IMR-90 (cell line): ENCODE measurements at regions not wholly inside any gene's neighbourhood (a gene's known extent, or its start where the extent isn't known, plus 50 kb on each side); places are given as distances from the start of the nearest gene placed in this dataset.

Source experiments
- ATAC-seq: fragments of 200-7000 bp; cut with Tn5 transposase; 2 replicates; pipeline ENCODE4 v1.9.1; 2020; ENCODE audit warnings: low read depth, mild to moderate bottlenecking, moderate library complexity
- BruUV-seq: library from RNA; stranded (reverse); fragments of 400-500 nt; replicated peaks from 2 replicates; lab custom pipeline; 2021; lab: Mats Ljungman, UMichigan
- CTCF ChIA-PET: fragments of 300-600 bp; formaldehyde crosslinking; extraction: SDS; loops from one replicate; lab custom pipeline; 2021; ENCODE audit warnings: antibody characterized with exemption; lab: Yijun Ruan, JAX
- POLR2A ChIA-PET: fragments of 300-600 bp; sonication (Branson Sonifier 250); formaldehyde crosslinking; loops from one replicate; lab custom pipeline; 2022; ENCODE audit warnings: antibody characterized with exemption; ENCODE audit not compliant: unreplicated experiment; lab: Charles Lee
- DNase-seq: peaks from one replicate; pipeline ENCODE4 v3.0.0; 2013
- H2AFZ ChIP-seq: replicated peaks from 2 replicates; pipeline ENCODE3; 2013; ENCODE audit warnings: low read length, mild to moderate bottlenecking; ENCODE audit not compliant: poor library complexity
- H2AK5ac ChIP-seq: 2 replicates; pipeline ENCODE4 v1.6.1; 2013; ENCODE audit warnings: low read depth, low read length, inconsistent platforms
- H2AK9ac ChIP-seq: replicated peaks from 2 replicates; pipeline ENCODE3; 2013; ENCODE audit warnings: mild to moderate bottlenecking, low read depth, low read length, moderate library complexity; ENCODE audit not compliant: poor library complexity
- H2BK120ac ChIP-seq: 2 replicates; pipeline ENCODE4 v1.6.1; 2013; ENCODE audit warnings: low read depth, low read length, inconsistent platforms
- H2BK15ac ChIP-seq: 3 replicates; pipeline ENCODE4 v1.6.1; 2013; ENCODE audit warnings: low read depth, low read length, inconsistent platforms
- H2BK20ac ChIP-seq: 2 replicates; pipeline ENCODE4 v1.6.1; 2013; ENCODE audit warnings: low read depth, mild to moderate bottlenecking, inconsistent platforms, low read length, moderate library complexity
- H2BK5ac ChIP-seq: 2 replicates; pipeline ENCODE4 v1.6.1; 2013; ENCODE audit warnings: mild to moderate bottlenecking, low read depth, low read length, inconsistent platforms; ENCODE audit not compliant: poor library complexity, severe bottlenecking
- H3K14ac ChIP-seq: replicated peaks from 2 replicates; pipeline ENCODE4 v1.6.1; 2013; ENCODE audit warnings: low read depth, low read length, inconsistent platforms
- H3K18ac ChIP-seq: 2 replicates; pipeline ENCODE4 v1.6.1; 2013; ENCODE audit warnings: low read depth, low read length, control low read depth
- H3K23ac ChIP-seq: 2 replicates; pipeline ENCODE4 v1.6.1; 2013; ENCODE audit warnings: low read depth, low read length, inconsistent platforms
- H3K27ac ChIP-seq: 2 replicates; pipeline ENCODE4 v1.5.1; 2013; ENCODE audit warnings: mild to moderate bottlenecking, control low read depth, low read length; ENCODE audit not compliant: insufficient read depth
- H3K27me3 ChIP-seq: 2 replicates; pipeline ENCODE4 v1.6.1; 2013; ENCODE audit warnings: low read length; ENCODE audit not compliant: control insufficient read depth, insufficient read depth
- H3K36me3 ChIP-seq: 2 replicates; pipeline ENCODE4 v1.6.1; 2013; ENCODE audit warnings: low read length, mixed read lengths; ENCODE audit not compliant: control insufficient read depth, insufficient read depth
- H3K4ac ChIP-seq: 2 replicates; pipeline ENCODE4 v1.6.1; 2013; ENCODE audit warnings: low read depth, low read length, inconsistent platforms
- H3K4me1 ChIP-seq: 2 replicates; pipeline ENCODE4 v1.6.1; 2013; ENCODE audit warnings: low read length, mixed read lengths; ENCODE audit not compliant: control insufficient read depth, insufficient read depth
- H3K4me2 ChIP-seq: 2 replicates; pipeline ENCODE4 v1.6.1; 2013; ENCODE audit warnings: low read depth, mild to moderate bottlenecking, control low read depth, low read length, moderate library complexity
- H3K4me3 ChIP-seq: 2 replicates; pipeline ENCODE4 v1.5.1; 2013; ENCODE audit warnings: low read depth, mild to moderate bottlenecking, control low read depth, low read length, moderate library complexity; ENCODE audit not compliant: insufficient read depth
- H3K56ac ChIP-seq: 2 replicates; pipeline ENCODE4 v1.6.1; 2013; ENCODE audit warnings: low read length, inconsistent platforms; ENCODE audit not compliant: insufficient read depth; ENCODE audit errors: extremely low read depth
- H3K79me1 ChIP-seq, 2 experiments: 2 replicates each; pipeline ENCODE4 v1.6.1; 2013; ENCODE audit warnings: low read length in 2 of 2, inconsistent platforms in 1 of 2, low read depth in 1 of 2
- H3K9ac ChIP-seq: 2 replicates; pipeline ENCODE4 v1.6.1; 2013; ENCODE audit warnings: low read depth, low read length, control low read depth
- H3K9me1 ChIP-seq: 2 replicates; pipeline ENCODE4 v1.6.1; 2013; ENCODE audit warnings: low read length, inconsistent platforms; ENCODE audit not compliant: insufficient read depth
- H3K9me3 ChIP-seq: 2 replicates; pipeline ENCODE4 v1.6.1; 2013; ENCODE audit warnings: low read length; ENCODE audit not compliant: control insufficient read depth, insufficient read depth
- H4K20me1 ChIP-seq: 2 replicates; pipeline ENCODE4 v1.6.1; 2013; ENCODE audit warnings: low read length, inconsistent platforms; ENCODE audit not compliant: insufficient read depth
- H4K5ac ChIP-seq: 2 replicates; pipeline ENCODE4 v1.6.1; 2013; ENCODE audit warnings: mild to moderate bottlenecking, low read depth, low read length, control low read depth
- H4K8ac ChIP-seq, 2 experiments: 2 replicates each; pipeline ENCODE4 v1.6.1; 2013; ENCODE audit warnings: low read depth in 2 of 2, low read length in 2 of 2, control low read depth in 1 of 2, inconsistent platforms in 1 of 2
- H4K91ac ChIP-seq: 2 replicates; pipeline ENCODE4 v1.6.1; 2013; ENCODE audit warnings: low read depth, low read length, inconsistent platforms; ENCODE audit not compliant: insufficient read depth
- BHLHE40 ChIP-seq: fragments of 150-350 bp; IDR thresholded peaks from 2 replicates; pipeline ENCODE4 v1.6.1; 2016; ENCODE audit warnings: mild to moderate bottlenecking, low read depth, low read length
- CEBPB ChIP-seq: IDR thresholded peaks from 2 replicates; pipeline ENCODE4 v1.6.1; 2012; ENCODE audit warnings: low read depth, low read length, improper control_type of control experiment
- CHD1 ChIP-seq: IDR thresholded peaks from 2 replicates; pipeline ENCODE4 v1.6.1; 2012; ENCODE audit warnings: low read depth, low read length, improper control_type of control experiment
- FOS ChIP-seq: fragments of 150-350 bp; IDR thresholded peaks from 2 replicates; pipeline ENCODE4 v1.6.1; 2016; ENCODE audit warnings: low read depth, low read length
- MAFK ChIP-seq: IDR thresholded peaks from 2 replicates; pipeline ENCODE4 v1.6.1; 2012; ENCODE audit warnings: low read depth, low read length, improper control_type of control experiment
- MAZ ChIP-seq: IDR thresholded peaks from 2 replicates; pipeline ENCODE4 v1.6.1; 2012; ENCODE audit warnings: low read depth, mild to moderate bottlenecking, low read length, improper control_type of control experiment, moderate library complexity, borderline replicate concordance
- MXI1 ChIP-seq: IDR thresholded peaks from 2 replicates; pipeline ENCODE4 v1.6.1; 2012; ENCODE audit warnings: low read depth, mild to moderate bottlenecking, low read length, moderate library complexity, borderline replicate concordance
- NFE2L2 ChIP-seq: fragments of 150-350 bp; IDR thresholded peaks from 2 replicates; pipeline ENCODE4 v1.6.1; 2016; ENCODE audit warnings: low read depth, mild to moderate bottlenecking, low read length
- POLR2A ChIP-seq: IDR thresholded peaks from 2 replicates; pipeline ENCODE4 v1.6.1; 2012; ENCODE audit warnings: mild to moderate bottlenecking, low read depth, low read length
- RCOR1 ChIP-seq: IDR thresholded peaks from 2 replicates; pipeline ENCODE4 v1.6.1; 2012; ENCODE audit warnings: mild to moderate bottlenecking, low read length, improper control_type of control experiment; ENCODE audit not compliant: insufficient replicate concordance
- SMC3 ChIP-seq: fragments of 150-350 bp; IDR thresholded peaks from 2 replicates; pipeline ENCODE4 v1.6.1; 2016; ENCODE audit warnings: low read depth, mild to moderate bottlenecking, antibody characterized with exemption, low read length, moderate library complexity
- dilution Hi-C: fragments of 300-500 bp; cut with HindIII; formaldehyde crosslinking; loops from one replicate; pipeline ENCODE4 v1.14.3; 2018; ENCODE audit warnings: low sequenced_read_pairs; ENCODE audit not compliant: unreplicated experiment
- in situ Hi-C: fragments of 300-500 bp; cut with MboI; formaldehyde crosslinking; loops from 3 replicates; pipeline ENCODE4 v1.14.3; 2019; ENCODE audit warnings: low sequenced_read_pairs, inconsistent platforms, mixed read lengths
- intact Hi-C: fragments of 100-400 bp; cut with micrococcal nuclease; formaldehyde crosslinking; loops from 2 replicates; pipeline ENCODE4 v1.10.0; 2022
- TF ChIP-seq, protein P1 (sequence below): fragments of 150-350 bp; IDR thresholded peaks from 2 replicates; pipeline ENCODE4 v1.6.1; 2017; ENCODE audit warnings: mild to moderate bottlenecking, antibody characterized with exemption, low read length, low read depth

DNA sequence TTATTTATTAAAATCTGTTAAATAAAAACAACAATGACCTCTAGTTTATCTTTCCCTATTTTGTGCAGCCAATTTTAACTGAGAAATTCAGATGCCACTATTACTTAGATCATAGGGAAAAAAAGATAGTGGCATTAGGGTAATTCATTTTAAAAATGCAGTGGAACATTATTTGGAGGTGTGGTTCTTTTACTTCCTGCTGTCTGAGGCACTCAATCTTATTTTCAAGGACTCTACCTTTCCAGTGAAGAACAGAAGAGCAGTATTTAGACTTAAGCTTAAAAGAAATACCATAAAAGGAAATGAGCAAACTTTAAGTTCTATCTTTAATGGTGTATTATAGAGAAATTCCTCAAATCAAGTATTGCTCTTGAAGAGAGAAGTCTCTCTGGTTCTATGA is 342.6 kb upstream of the KLF12 start:
- ATAC-seq, result no peak
- H3K14ac ChIP-seq, result no peak overlapping the region
- H3K27me3 ChIP-seq, result no peaks in the 10 kb centered on the region
- H3K4me3 ChIP-seq, result no peak overlapping the region
- H3K18ac ChIP-seq, result no peak overlapping the region
- no peaks in the 10 kb centered on the region for H3K79me1 ChIP-seq
- DNase-seq, result no peak
- no peaks in the 10 kb centered on the region for H4K20me1 ChIP-seq
- H3K4me2 ChIP-seq, result no peak overlapping the region
- dilution Hi-C loops (no loop called here), intact Hi-C loops (no loop called here), in situ Hi-C loops (no loop called here)
- H3K9me1 ChIP-seq, result no peaks in the 10 kb centered on the region
- H3K36me3 ChIP-seq, result no peaks in the 10 kb centered on the region
- no peak overlapping the region for H3K23ac ChIP-seq
- no peak overlapping the region for H4K8ac ChIP-seq
- no peak overlapping the region for H2AK5ac ChIP-seq
- H3K9ac ChIP-seq, result no peak overlapping the region
- no peaks in the 10 kb centered on the region for H3K9me3 ChIP-seq
- H3K4ac ChIP-seq, result no peak overlapping the region
- H2BK120ac ChIP-seq, result no peak overlapping the region
- H2BK5ac ChIP-seq, result no peak overlapping the region
- no peak overlapping the region for H2AK9ac ChIP-seq
- CTCF ChIA-PET, result no interaction called here
- no peak overlapping the region for H2BK20ac ChIP-seq
- no peak overlapping the region for H4K91ac ChIP-seq
- no peak overlapping the region for H3K56ac ChIP-seq
- no peak overlapping the region for H2AFZ ChIP-seq
- no TSS peak for BruUV-seq
- POLR2A ChIA-PET, result no interaction called here
- no peaks in the 10 kb centered on the region for H3K4me1 ChIP-seq
- no peak overlapping the region for H4K5ac ChIP-seq
- no peak overlapping the region for H2BK15ac ChIP-seq
- no peak for TF ChIP-seq FOS
- TF ChIP-seq NFE2L2, result no peak
- TF ChIP-seq MAFK, result no peak
- no peak for TF ChIP-seq BHLHE40
- TF ChIP-seq CHD1, result no peak
- no peak for TF ChIP-seq MAZ
- no peak for TF ChIP-seq SMC3
- TF ChIP-seq MXI1, result no peak
- no peak for TF ChIP-seq POLR2A
- TF ChIP-seq, protein P1, sequence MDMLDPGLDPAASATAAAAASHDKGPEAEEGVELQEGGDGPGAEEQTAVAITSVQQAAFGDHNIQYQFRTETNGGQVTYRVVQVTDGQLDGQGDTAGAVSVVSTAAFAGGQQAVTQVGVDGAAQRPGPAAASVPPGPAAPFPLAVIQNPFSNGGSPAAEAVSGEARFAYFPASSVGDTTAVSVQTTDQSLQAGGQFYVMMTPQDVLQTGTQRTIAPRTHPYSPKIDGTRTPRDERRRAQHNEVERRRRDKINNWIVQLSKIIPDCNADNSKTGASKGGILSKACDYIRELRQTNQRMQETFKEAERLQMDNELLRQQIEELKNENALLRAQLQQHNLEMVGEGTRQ, result no peak
- no peak for TF ChIP-seq RCOR1
- no peak for TF ChIP-seq CEBPB
- H3K27ac ChIP-seq, result no peak overlapping the region
